GM19240 (cell line): ENCODE measurements at regions not wholly inside any gene's neighbourhood (a gene's known extent, or its start where the extent isn't known, plus 50 kb on each side); places are given as distances from the start of the nearest gene placed in this dataset.

Experiments used
- DNase-seq: peaks from one replicate; pipeline ENCODE4 v3.0.0; 2011; ENCODE audit warnings: low spot score; ENCODE audit not compliant: insufficient read length

DNA sequence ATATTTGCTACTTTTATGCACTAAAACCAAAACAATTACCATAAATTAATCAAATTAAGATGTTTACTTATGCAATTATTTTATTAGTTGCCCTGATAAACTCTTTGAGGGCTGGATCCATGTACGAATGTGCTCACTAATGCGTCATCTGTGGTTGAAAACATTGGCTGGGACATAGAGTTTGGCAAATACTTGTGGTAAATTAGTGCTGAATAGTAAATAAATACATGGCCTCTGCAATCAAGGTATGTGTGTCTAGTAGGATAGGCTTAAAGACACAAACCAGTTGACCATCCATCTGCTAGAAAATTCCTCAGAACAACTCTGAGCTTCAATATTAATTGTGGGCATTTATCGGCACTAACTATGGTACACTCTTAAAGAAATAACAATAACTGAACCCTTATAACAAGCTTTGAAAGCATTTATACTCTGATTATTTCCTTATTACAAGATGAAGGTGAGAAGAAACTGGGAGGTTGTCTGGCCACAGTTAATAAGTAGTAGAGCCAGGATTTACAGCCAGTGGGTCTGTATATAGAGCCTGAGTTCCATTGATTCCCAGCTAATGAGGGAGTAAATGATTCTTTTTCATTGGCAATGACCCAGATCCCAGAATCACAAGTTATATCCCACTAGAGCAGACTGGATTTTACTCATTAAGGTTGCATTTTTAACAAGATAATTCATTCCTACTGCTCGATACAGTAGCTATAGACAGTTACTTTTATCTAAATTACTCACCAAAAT is 169.5 kb upstream of the CNTN6 start:
- no peak for DNase-seq

DNA sequence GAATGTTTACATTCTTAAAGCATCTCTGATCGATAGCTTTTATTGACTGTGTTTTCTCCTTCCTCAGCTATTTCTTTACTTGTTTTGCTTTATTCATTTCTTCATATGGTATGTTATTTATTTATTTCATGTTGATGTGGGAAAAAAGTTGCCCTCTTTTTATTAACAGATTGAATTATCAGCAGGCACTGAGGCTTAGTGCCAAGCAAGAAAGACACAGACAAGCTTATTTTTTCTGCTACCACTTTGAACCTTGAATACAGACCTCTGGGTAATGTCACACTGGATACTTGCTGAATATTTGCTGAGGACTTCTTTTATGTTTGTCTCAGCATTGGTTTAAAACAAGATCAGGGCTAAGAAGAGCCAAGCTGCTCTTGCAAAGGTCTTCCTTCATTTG is 162.0 kb upstream of the CNTN6 start:
- DNase-seq: no peak

- DNase-seq: no peak
Observed at GRCh38 chr3:933326-933725, 159.5 kb upstream of the CNTN6 start.

DNA sequence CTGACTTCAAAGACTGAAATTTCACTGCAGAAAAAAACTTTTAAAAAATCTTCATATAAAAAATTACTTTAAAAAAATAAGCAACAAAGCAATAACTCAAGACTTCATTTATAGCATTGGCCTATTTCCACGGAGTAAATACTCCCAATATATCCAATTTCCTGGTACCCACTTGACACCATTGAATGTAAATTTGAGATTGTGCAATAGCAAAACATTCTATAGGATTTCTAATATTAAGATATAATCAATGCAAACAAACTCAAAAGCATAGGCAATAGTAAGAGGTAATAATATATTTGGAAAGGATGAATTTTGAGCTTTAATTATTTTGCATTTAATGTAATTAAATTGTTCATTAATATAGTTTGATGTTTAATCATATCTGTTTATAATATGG is 148.0 kb upstream of the CNTN6 start:
- DNase-seq: no peak

GRCh38 chr3:945738-946137 is 147.1 kb upstream of the CNTN6 start:
- DNase-seq: no peak

GRCh38 chr3:952906-953305 is 139.9 kb upstream of the CNTN6 start:
- DNase-seq: no peak

- no peak for DNase-seq
Observed at GRCh38 chr3:963255-963654, 129.6 kb upstream of the CNTN6 start.

DNA sequence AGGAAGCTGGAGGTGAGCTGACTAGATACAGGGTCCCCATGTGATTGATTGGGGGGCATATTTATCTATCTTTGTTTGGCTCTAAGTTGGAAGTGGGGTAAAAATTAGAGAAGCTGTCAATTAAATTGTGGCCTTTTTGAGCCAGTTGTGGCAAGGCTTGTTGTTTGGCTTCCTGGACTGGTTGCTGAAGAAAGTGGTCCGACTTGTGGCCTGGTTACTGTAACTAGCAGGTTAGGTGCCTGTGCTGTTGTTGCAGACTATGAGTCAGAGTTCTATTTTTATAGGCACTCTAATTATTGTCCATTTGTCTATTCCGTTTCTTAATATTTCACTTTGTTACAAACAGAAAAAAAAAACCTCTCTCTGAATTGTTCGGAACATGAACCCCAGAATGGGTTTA is 129.1 kb upstream of the CNTN6 start:
- no peak for DNase-seq

DNA sequence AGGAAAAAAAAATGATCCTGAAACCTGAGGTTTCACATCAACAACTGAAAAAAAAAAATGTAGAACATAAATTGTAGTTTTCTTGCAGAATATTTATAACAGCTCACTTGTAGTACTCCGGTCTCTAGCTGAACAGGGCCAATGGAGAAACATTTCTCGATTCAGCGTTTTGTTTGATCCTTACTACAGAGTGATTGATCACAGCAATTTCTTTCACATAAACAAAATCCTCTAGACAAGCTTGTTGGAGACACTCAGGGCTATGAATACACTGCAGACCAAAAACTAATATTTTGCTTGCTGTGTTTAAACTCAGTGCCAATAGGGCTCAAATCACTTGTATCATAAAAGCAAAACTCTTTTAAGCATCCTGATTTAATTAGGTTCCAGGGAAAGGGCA is 127.0 kb upstream of the CNTN6 start:
- no peak for DNase-seq

DNA sequence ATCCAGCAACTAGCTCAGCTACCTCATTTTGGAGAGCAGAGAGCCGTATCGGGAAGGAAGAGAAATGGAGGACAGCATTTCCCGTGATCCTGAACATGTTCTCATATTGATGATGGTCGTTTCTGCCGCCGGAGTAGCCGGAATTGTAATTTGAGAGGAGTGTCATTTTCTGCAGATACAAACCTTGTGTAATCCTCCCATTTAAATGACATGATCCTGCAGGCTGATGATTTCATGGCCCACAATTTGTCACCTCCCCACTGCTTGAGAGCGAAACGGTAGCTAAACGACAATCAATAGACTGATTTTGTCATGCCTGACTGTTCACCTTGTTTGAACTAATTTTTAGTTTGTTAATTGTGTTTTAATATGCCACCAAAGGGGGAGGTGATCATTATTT is 126.5 kb upstream of the CNTN6 start:
- DNase-seq: no peak

GRCh38 chr3:973340-973739 is 119.5 kb upstream of the CNTN6 start:
- no peak for DNase-seq

DNA sequence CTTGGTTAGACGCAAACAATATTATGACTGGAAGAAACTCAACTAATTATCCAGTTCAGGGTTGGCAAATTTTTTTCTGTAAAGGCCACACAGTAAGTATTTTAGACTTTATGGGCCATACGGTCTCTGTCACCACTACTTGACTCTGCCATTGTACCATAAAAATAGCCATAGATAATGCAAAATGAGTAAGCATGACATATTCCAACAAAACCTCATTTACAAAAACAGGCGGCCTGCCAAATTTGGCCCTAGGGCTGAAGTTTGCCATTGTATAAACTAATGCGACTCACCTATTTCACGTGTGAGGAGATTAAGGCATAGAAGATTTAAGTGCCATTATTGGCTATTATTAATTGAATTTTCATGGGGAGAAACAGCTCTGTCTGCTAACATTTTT is 116.8 kb upstream of the CNTN6 start:
- DNase-seq: no peak

- DNase-seq: no peak
Observed at GRCh38 chr3:981156-981555, 111.7 kb upstream of the CNTN6 start.

GRCh38 chr3:988785-989184 is 104.0 kb upstream of the CNTN6 start:
- DNase-seq: no peak

GRCh38 chr3:992871-993270 is 100.0 kb upstream of the CNTN6 start:
- no peak for DNase-seq

DNA sequence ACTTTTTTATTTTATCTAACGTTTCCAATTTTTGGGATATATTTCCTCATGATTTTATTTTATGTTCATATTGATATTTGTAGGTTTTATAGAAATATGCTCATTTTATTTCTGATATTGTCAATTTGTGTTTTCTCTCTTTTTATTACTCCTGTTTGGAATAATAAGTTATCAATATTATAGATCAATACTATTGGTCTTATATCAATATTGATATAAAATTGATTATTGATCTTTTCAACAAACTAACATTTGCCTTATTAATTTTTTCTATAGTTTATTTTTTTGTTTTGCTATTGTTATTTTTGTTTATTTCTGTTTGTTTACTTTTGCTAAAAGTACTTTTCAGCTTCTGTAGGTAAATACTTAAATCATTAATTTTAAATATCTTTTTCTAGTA is 90.8 kb upstream of the CNTN6 start:
- no peak for DNase-seq

GRCh38 chr3:1007866-1008265 is 85.0 kb upstream of the CNTN6 start:
- DNase-seq: no peak

DNA sequence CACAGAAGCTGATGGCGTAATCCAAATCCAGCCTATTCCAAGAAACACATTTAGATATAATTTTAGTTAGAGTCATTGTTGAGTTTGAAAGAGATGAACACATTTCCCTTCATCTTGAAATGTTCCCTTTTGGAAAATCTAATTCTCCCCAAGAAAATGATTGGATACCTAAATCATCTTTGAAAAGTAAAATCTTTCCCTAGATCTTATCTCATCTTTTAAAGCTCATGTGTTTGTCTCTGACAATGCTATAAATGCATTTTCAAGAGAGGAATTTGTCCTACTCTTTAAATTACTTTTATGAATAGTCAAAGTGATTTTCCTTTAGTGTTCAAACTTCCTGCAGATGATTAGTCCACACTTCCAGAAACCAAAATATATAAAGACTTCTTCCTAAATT is 82.6 kb upstream of the CNTN6 start:
- no peak for DNase-seq

- DNase-seq: no peak
Observed at GRCh38 chr3:1015826-1016225, 77.0 kb upstream of the CNTN6 start.

GRCh38 chr3:1017870-1018269 is 75.0 kb upstream of the CNTN6 start:
- no peak for DNase-seq

DNA sequence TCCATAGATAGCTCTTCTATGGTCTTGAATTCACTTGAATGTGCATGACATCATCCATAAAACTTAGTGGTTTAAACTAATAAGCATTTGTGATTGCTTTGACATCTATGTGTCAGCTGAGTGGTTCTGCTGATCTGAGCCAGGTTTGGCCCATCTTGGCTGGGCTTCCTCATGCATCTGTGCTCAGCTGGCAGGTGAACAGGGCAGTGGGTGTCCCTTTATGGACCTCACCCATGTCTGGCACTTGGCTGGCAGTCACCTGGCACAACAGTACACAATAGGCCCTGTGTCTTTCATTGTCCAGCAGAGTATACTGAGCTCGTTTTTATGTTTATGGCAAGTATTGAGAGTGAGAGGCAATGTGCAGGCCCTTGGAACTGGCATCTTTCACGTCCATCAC is 73.7 kb upstream of the CNTN6 start:
- no peak for DNase-seq

GRCh38 chr3:1026395-1026794 is 66.4 kb upstream of the CNTN6 start:
- DNase-seq: no peak

DNA sequence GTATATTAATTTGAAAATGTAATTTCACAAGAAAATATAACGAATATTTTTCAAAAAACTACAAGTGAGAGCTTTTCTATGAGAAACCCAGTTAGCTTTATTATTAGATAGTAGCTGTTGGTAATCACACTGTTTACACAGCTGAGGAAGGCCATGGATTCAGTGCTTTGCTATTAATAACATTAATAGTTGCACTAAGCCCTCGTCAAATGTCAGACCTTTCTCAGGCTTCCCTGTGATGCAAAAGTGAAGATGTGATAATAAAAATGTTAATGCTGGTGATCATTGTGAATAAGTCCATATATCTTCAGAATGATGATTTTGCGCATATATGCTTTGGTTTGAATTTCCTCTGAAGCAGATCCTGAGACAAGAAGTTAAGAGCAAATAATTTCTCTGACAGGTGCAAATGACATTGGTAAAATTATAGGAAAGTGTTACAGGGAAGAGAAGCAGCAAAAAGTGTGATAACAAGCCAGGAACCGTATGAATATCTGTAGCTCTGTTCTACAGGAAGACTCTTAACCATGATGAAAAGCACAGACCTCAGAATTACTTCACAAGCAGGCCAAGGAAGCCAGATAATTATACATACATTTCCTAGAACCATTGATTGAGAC is 56.5 kb upstream of the CNTN6 start:
- DNase-seq: no peak
